Hepatocyte (in vitro differentiated cells): ENCODE measurements at regions not wholly inside any gene's neighbourhood (a gene's known extent, or its start where the extent isn't known, plus 50 kb on each side); places are given as distances from the start of the nearest gene placed in this dataset.

Source experiments
- DNase-seq: peaks from one replicate; pipeline ENCODE4 v3.0.0-alpha.2; 2016; ENCODE audit warnings: low spot score
- H2AFZ ChIP-seq: fragments of 200-600 bp; sonication (generic); 2 replicates; pipeline ENCODE4 v1.6.0; 2016; ENCODE audit warnings: antibody characterized with exemption, mild to moderate bottlenecking
- H3K27ac ChIP-seq: fragments of 200-600 bp; sonication (generic); 2 replicates; pipeline ENCODE4 v1.5.1; 2016; ENCODE audit warnings: mild to moderate bottlenecking
- H3K27me3 ChIP-seq: fragments of 200-600 bp; sonication (generic); 2 replicates; pipeline ENCODE4 v1.6.1; 2016
- H3K36me3 ChIP-seq: fragments of 200-600 bp; sonication (generic); replicated peaks from 2 replicates; pipeline ENCODE4 v1.5.1; 2016; ENCODE audit warnings: low read depth; ENCODE audit not compliant: insufficient read depth
- H3K4me1 ChIP-seq: fragments of 200-600 bp; sonication (generic); 2 replicates; pipeline ENCODE4 v1.5.1; 2016; ENCODE audit warnings: mild to moderate bottlenecking, moderate library complexity; ENCODE audit not compliant: insufficient read depth
- H3K4me2 ChIP-seq: fragments of 200-600 bp; sonication (generic); 2 replicates; pipeline ENCODE4 v1.6.0; 2016
- H3K4me3 ChIP-seq: fragments of 200-600 bp; sonication (generic); 2 replicates; pipeline ENCODE4 v1.5.1; 2016; ENCODE audit warnings: mild to moderate bottlenecking
- H3K79me2 ChIP-seq: fragments of 200-600 bp; sonication (generic); 2 replicates; pipeline ENCODE4 v1.6.0; 2017; ENCODE audit warnings: mild to moderate bottlenecking
- H3K9me2 ChIP-seq: fragments of 200-600 bp; sonication (generic); replicated peaks from 2 replicates; pipeline ENCODE4 v1.6.0; 2017; ENCODE audit warnings: mild to moderate bottlenecking; ENCODE audit not compliant: insufficient read depth
- H3K9me3 ChIP-seq: fragments of 200-600 bp; sonication (generic); 2 replicates; pipeline ENCODE4 v1.5.1; 2016; ENCODE audit warnings: low read depth, mild to moderate bottlenecking
- H4K20me1 ChIP-seq: fragments of 200-600 bp; sonication (generic); 2 replicates; pipeline ENCODE4 v1.6.0; 2016; ENCODE audit warnings: mild to moderate bottlenecking; ENCODE audit not compliant: insufficient read depth, poor library complexity, severe bottlenecking
- EZH2 ChIP-seq: fragments of 200-600 bp; sonication (generic); IDR thresholded peaks from 2 replicates; pipeline ENCODE4 v1.6.1; 2016; ENCODE audit warnings: antibody characterized with exemption, mild to moderate bottlenecking, borderline replicate concordance
- EZH2phosphoT487 ChIP-seq: fragments of 200-600 bp; sonication (generic); IDR thresholded peaks from one replicate; pipeline ENCODE4 v1.6.1; 2018; ENCODE audit warnings: antibody characterized with exemption, mild to moderate bottlenecking, low read depth, moderate library complexity; ENCODE audit not compliant: unreplicated experiment, severe bottlenecking
- WGBS: methylation state at CpG from one replicate; pipeline ENCODE4 v1.1.6; 2016; ENCODE audit warnings: low lambda C conversion rate; ENCODE audit errors: missing lambda C conversion rate; 5-methylcytosine and 5-hydroxymethylcytosine counted together
- TF ChIP-seq, protein P1 (sequence below): fragments of 200-600 bp; sonication (generic); IDR thresholded peaks from 2 replicates; pipeline ENCODE4 v1.5.1; 2016; ENCODE audit warnings: antibody characterized with exemption, mild to moderate bottlenecking; ENCODE audit not compliant: poor library complexity

- Histone ChIP-seq H3K27me3 (no peaks in the 10 kb centered on the region), H4K20me1 (no peaks in the 10 kb centered on the region), H3K9me3 (no peaks in the 10 kb centered on the region), H3K27ac (no peak overlapping the region), H2AFZ (no peak overlapping the region), H3K4me2 (no peak overlapping the region), H3K9me2 (no peaks in the 10 kb centered on the region), H3K79me2 (no peaks in the 10 kb centered on the region), H3K36me3 (no peaks in the 10 kb centered on the region), H3K4me3 (no peak overlapping the region), H3K4me1 (peaks cover 7% of the 10 kb centered on the region)
- no peak for DNase-seq
- WGBS, result 84% methylated on average over 4 of the region's 4 CpGs
- TF ChIP-seq, protein P1, sequence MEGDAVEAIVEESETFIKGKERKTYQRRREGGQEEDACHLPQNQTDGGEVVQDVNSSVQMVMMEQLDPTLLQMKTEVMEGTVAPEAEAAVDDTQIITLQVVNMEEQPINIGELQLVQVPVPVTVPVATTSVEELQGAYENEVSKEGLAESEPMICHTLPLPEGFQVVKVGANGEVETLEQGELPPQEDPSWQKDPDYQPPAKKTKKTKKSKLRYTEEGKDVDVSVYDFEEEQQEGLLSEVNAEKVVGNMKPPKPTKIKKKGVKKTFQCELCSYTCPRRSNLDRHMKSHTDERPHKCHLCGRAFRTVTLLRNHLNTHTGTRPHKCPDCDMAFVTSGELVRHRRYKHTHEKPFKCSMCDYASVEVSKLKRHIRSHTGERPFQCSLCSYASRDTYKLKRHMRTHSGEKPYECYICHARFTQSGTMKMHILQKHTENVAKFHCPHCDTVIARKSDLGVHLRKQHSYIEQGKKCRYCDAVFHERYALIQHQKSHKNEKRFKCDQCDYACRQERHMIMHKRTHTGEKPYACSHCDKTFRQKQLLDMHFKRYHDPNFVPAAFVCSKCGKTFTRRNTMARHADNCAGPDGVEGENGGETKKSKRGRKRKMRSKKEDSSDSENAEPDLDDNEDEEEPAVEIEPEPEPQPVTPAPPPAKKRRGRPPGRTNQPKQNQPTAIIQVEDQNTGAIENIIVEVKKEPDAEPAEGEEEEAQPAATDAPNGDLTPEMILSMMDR, result peak; percentile 10
- TF ChIP-seq EZH2, result no peak
These were observed 254.0 kb upstream of the ATP2B1 start for GRCh38 chr12:89962648-89963047.

- Histone ChIP-seq H3K27ac (no peak overlapping the region), H3K27me3 (no peaks in the 10 kb centered on the region), H3K36me3 (no peaks in the 10 kb centered on the region), H3K9me2 (no peaks in the 10 kb centered on the region), H3K4me3 (no peak overlapping the region), H3K79me2 (no peaks in the 10 kb centered on the region), H3K4me1 (peaks cover 7% of the 10 kb centered on the region), H3K4me2 (no peak overlapping the region), H2AFZ (no peak overlapping the region), H4K20me1 (no peaks in the 10 kb centered on the region), H3K9me3 (no peaks in the 10 kb centered on the region)
- TF ChIP-seq EZH2phosphoT487 (no peak), EZH2 (no peak)
- TF ChIP-seq, protein P1, result no peak
- WGBS, result 73% methylated on average over 2 of the region's 2 CpGs
- peak; percentile 22 for DNase-seq
These were observed 252.2 kb upstream of the ATP2B1 start for GRCh38 chr12:89960607-89961394.

GRCh38 chr12:89960011-89960507 lies 251.4 kb upstream of the ATP2B1 start:
- Histone ChIP-seq H4K20me1 (no peaks in the 10 kb centered on the region), H3K9me3 (no peaks in the 10 kb centered on the region), H3K9me2 (no peaks in the 10 kb centered on the region), H3K4me3 (no peak overlapping the region), H3K79me2 (no peaks in the 10 kb centered on the region), H3K27me3 (no peaks in the 10 kb centered on the region), H3K27ac (no peak overlapping the region), H2AFZ (no peak overlapping the region), H3K36me3 (no peaks in the 10 kb centered on the region), H3K4me1 (peaks cover 7% of the 10 kb centered on the region), H3K4me2 (no peak overlapping the region)
- DNase-seq, result peak; percentile 7
- TF ChIP-seq EZH2, result no peak
- TF ChIP-seq, protein P1, result no peak
- TF ChIP-seq EZH2phosphoT487, result no peak
- 91% methylated on average over 2 of the region's 2 CpGs for WGBS
